ENCODE measurements at regions not wholly inside any gene's neighbourhood (a gene's known extent, or its start where the extent isn't known, plus 50 kb on each side); places are given as distances from the start of the nearest gene placed in this dataset.

- DNase-seq (ENCODE audit: extremely low spot score): no peak
- CTCF ChIA-PET: no interaction called here
- POLR2A ChIA-PET: interaction anchor here (1.8 kb wide), 1 partner anchor 48 kb away, joined by 4 read pairs; no protein-coding TSS in a partner anchor
- TF ChIP-seq FOXA1 (IDR thresholded peaks at IDR 0.05): no peak
Observed at GRCh38 chr2:120785228-120785966, 49.7 kb downstream of the GLI2 start.

GRCh38 chr2:120786038-120786960 lies 50.6 kb downstream of the GLI2 start:
- DNase-seq (ENCODE audit: extremely low spot score): no peak
- POLR2A ChIA-PET: no interaction called here
- TF ChIP-seq SUZ12 (IDR thresholded peaks at IDR 0.05) (no peak), L3MBTL2 (conservative IDR thresholded peaks at IDR 0.05) (no peak), FOXM1 (IDR thresholded peaks at IDR 0.05; ENCODE audit: borderline replicate concordance) (no peak), LEF1 (IDR thresholded peaks at IDR 0.05; ENCODE audit: borderline replicate concordance) (no peak), BHLHE40 (IDR thresholded peaks at IDR 0.05; ENCODE audit: borderline replicate concordance) (no peak), HDGF (IDR thresholded peaks at IDR 0.05; ENCODE audit: borderline replicate concordance) (no peak), ARNT (IDR thresholded peaks at IDR 0.05) (no peak), TARDBP (IDR thresholded peaks at IDR 0.05) (no peak), FOXA1 (IDR thresholded peaks at IDR 0.05) (no peak), ELF4 (IDR thresholded peaks at IDR 0.05) (no peak), CTBP1 (IDR thresholded peaks at IDR 0.05; ENCODE audit: borderline replicate concordance) (no peak), ZNF384 (IDR thresholded peaks at IDR 0.05) (no peak), SP1 (IDR thresholded peaks at IDR 0.05) (no peak), PKNOX1 (IDR thresholded peaks at IDR 0.05) (no peak), NFRKB (IDR thresholded peaks at IDR 0.05) (no peak), FOXK2 (IDR thresholded peaks at IDR 0.05) (no peak)
- CTCF ChIA-PET: no interaction called here

GRCh38 chr2:120787111-120787821 lies 51.6 kb downstream of the GLI2 start:
- TF ChIP-seq ARNT (IDR thresholded peaks at IDR 0.05) (no peak), NFRKB (IDR thresholded peaks at IDR 0.05) (no peak), CTBP1 (IDR thresholded peaks at IDR 0.05; ENCODE audit: borderline replicate concordance) (no peak), BHLHE40 (IDR thresholded peaks at IDR 0.05; ENCODE audit: borderline replicate concordance) (no peak), FOXM1 (IDR thresholded peaks at IDR 0.05; ENCODE audit: borderline replicate concordance) (no peak)
- ChIA-PET CTCF (no interaction called here), POLR2A (no interaction called here)
- no peak for DNase-seq (ENCODE audit: extremely low spot score)

- DNase-seq (ENCODE audit: extremely low spot score): no peak
- CTCF ChIA-PET: no interaction called here
- POLR2A ChIA-PET: no interaction called here
- TF ChIP-seq ARNT (IDR thresholded peaks at IDR 0.05): no peak
- no peak for TF ChIP-seq FOXA1 (IDR thresholded peaks at IDR 0.05)
- TF ChIP-seq FOXM1 (IDR thresholded peaks at IDR 0.05; ENCODE audit: borderline replicate concordance): no peak
- no peak for TF ChIP-seq L3MBTL2 (conservative IDR thresholded peaks at IDR 0.05)
- TF ChIP-seq PKNOX1 (IDR thresholded peaks at IDR 0.05): no peak
- TF ChIP-seq ELF4 (IDR thresholded peaks at IDR 0.05): no peak
- no peak for TF ChIP-seq HDGF (IDR thresholded peaks at IDR 0.05; ENCODE audit: borderline replicate concordance)
- TF ChIP-seq SUZ12 (IDR thresholded peaks at IDR 0.05): no peak
- no peak for TF ChIP-seq ZNF384 (IDR thresholded peaks at IDR 0.05)
- no peak for TF ChIP-seq LEF1 (IDR thresholded peaks at IDR 0.05; ENCODE audit: borderline replicate concordance)
- TF ChIP-seq FOXK2 (IDR thresholded peaks at IDR 0.05): no peak
- no peak for TF ChIP-seq NFRKB (IDR thresholded peaks at IDR 0.05)
- no peak for TF ChIP-seq TARDBP (IDR thresholded peaks at IDR 0.05)
Observed at GRCh38 chr2:120787822-120788700, 52.4 kb downstream of the GLI2 start.

GRCh38 chr2:120791243-120791961 lies 55.7 kb downstream of the GLI2 start:
- no peak for TF ChIP-seq PKNOX1 (IDR thresholded peaks at IDR 0.05)
- no peak for TF ChIP-seq ARNT (IDR thresholded peaks at IDR 0.05)
- TF ChIP-seq SP1 (IDR thresholded peaks at IDR 0.05): no peak
- TF ChIP-seq TARDBP (IDR thresholded peaks at IDR 0.05): no peak
- no peak for TF ChIP-seq ZNF384 (IDR thresholded peaks at IDR 0.05)
- TF ChIP-seq ELF4 (IDR thresholded peaks at IDR 0.05): no peak
- TF ChIP-seq FOXM1 (IDR thresholded peaks at IDR 0.05; ENCODE audit: borderline replicate concordance): no peak
- no peak for TF ChIP-seq SUZ12 (IDR thresholded peaks at IDR 0.05)
- TF ChIP-seq HDGF (IDR thresholded peaks at IDR 0.05; ENCODE audit: borderline replicate concordance): no peak
- no peak for TF ChIP-seq FOXA1 (IDR thresholded peaks at IDR 0.05)
- no peak for DNase-seq (ENCODE audit: extremely low spot score)
- ChIA-PET POLR2A (no interaction called here), CTCF (no interaction called here)
